ACC112 (cell line): ENCODE measurements at regions not wholly inside any gene's neighbourhood (a gene's known extent, or its start where the extent isn't known, plus 50 kb on each side); places are given as distances from the start of the nearest gene placed in this dataset.

Experiments used
- H2AFZ ChIP-seq: fragments of 200-600 bp; sonication (generic); one replicate; pipeline ENCODE4 v1.6.0; 2017; ENCODE audit warnings: antibody characterized with exemption, low read length; ENCODE audit not compliant: unreplicated experiment
- H3K27ac ChIP-seq: fragments of 200-600 bp; sonication (generic); 2 replicates; pipeline ENCODE4 v1.5.1; 2014; ENCODE audit warnings: low read depth, mild to moderate bottlenecking, antibody characterized with exemption, low read length, moderate library complexity
- H3K27me3 ChIP-seq: fragments of 200-600 bp; sonication (generic); 2 replicates; pipeline ENCODE4 v1.6.1; 2014; ENCODE audit warnings: mild to moderate bottlenecking, antibody characterized with exemption, low read length, moderate library complexity, mixed read lengths; ENCODE audit not compliant: insufficient read depth
- H3K36me3 ChIP-seq: fragments of 200-600 bp; sonication (generic); 2 replicates; pipeline ENCODE4 v1.6.1; 2016; ENCODE audit warnings: mild to moderate bottlenecking, antibody characterized with exemption, low read length, moderate library complexity, mixed read lengths; ENCODE audit not compliant: insufficient read depth
- H3K4me1 ChIP-seq: fragments of 200-600 bp; sonication (generic); one replicate; pipeline ENCODE4 v1.6.1; 2016; ENCODE audit warnings: low read length, mixed read lengths; ENCODE audit not compliant: insufficient read depth, unreplicated experiment, control insufficient read depth
- H3K4me3 ChIP-seq: fragments of 200-600 bp; sonication (generic); 2 replicates; pipeline ENCODE4 v1.5.1; 2014; ENCODE audit warnings: mild to moderate bottlenecking, low read depth, low read length
- H3K79me2 ChIP-seq: fragments of 200-600 bp; sonication (generic); one replicate; pipeline ENCODE4 v1.6.0; 2016; ENCODE audit warnings: low read length; ENCODE audit not compliant: control insufficient read depth, unreplicated experiment, insufficient read depth

DNA sequence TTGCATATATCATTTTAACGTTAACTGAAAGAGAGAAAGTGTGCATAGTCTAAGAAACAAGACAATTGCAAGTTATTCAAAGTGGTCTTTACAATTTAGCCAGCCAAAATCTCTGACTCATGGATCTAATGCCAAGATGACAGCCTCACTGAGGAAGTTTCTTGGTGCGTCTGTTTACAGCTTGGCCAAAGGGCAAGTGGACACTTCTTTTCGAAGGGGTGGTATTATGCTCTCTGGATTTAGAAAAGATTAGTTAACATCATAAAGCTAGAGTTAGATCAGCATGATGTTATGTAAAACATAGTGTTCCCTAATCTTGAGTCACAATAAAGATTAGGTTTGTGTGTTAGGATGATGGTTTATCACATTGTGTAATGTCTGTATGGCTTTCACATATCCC, 51.5 kb upstream of the SLC2A13 start:
- peak overlapping the region; percentile 2 for H2AFZ ChIP-seq
- no peaks in the 10 kb centered on the region for H3K36me3 ChIP-seq
- H3K27me3 ChIP-seq: no peaks in the 10 kb centered on the region
- peaks cover 30% of the 10 kb centered on the region for H3K4me1 ChIP-seq
- H3K4me3 ChIP-seq: no peak overlapping the region
- no peaks in the 10 kb centered on the region for H3K79me2 ChIP-seq
- peak overlapping the region; percentile 70 for H3K27ac ChIP-seq

DNA sequence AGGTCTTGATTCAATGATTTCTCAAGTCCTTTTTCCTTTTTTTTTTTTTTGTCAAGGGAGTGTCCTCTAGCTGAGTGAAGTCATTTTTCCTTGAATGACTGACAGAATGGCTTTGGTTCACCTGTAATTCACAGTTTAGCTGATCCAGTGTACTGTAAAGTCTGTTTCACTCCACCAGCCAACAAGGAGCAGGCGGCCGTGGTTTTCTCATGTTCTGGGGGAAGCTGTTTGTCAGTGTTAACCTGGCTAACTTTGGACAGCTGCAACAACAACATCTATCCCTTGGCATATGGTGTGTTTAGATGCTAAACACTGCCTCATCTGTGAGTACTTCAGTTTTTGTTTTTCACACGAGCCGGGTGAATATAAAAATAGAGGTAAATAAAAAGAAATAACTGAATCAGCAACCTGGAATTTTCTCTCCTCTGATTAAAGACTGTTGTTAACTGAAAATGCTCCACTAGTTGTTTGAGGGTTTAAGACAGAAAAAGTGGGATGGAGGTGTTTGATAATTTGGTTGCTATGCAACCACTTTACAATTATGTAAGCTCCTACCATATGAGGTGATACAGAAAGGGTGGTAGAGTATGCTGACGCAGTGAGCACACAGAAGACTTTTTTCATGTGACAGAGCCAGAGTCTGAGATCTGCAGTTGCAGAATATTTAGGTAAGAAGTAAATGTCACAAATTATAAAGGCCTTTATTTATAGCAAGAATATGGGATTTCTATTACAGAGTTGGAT, 50.3 kb upstream of the SLC2A13 start:
- H3K4me1 ChIP-seq: peaks cover 30% of the 10 kb centered on the region
- H3K27ac ChIP-seq: no peak overlapping the region
- no peaks in the 10 kb centered on the region for H3K79me2 ChIP-seq
- H2AFZ ChIP-seq: no peak overlapping the region
- H3K36me3 ChIP-seq: no peaks in the 10 kb centered on the region
- no peaks in the 10 kb centered on the region for H3K27me3 ChIP-seq
- no peak overlapping the region for H3K4me3 ChIP-seq
